ENCODE measurements at regions not wholly inside any gene's neighbourhood (a gene's known extent, or its start where the extent isn't known, plus 50 kb on each side); places are given as distances from the start of the nearest gene placed in this dataset.

DNA sequence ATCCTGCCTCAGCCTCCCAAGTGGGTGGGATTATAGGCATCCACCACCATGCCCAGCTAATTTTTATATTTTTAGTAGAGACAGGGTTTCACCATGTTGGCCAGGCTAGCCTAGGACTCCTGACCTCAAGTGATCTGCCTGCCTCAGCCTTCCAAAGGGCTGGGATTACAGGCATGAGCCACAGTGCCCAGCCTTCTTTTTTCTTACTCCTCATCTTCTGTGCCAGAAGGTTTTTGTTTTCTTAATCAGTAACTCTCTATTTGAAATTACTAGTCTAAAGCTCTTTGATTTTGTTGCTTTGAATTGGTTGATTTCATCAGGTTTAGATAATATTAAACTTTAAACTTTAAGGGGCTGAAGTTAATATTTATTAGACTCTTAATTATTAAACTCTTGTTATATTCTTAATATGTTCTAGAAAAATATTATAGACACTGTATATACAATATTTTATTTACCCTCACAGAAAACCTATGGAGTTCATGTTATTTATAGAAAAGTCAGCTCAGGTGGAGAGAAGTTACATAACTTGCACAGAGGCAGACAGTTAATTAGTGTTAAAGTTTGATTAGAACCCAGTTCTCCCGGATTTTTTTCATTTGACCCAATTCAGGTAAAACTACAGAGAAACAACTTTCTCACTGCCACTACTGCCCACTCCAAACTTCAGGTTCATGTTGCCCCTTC, 177.4 kb upstream of the SGK1 start:
- TF ChIP-seq, protein P1, sequence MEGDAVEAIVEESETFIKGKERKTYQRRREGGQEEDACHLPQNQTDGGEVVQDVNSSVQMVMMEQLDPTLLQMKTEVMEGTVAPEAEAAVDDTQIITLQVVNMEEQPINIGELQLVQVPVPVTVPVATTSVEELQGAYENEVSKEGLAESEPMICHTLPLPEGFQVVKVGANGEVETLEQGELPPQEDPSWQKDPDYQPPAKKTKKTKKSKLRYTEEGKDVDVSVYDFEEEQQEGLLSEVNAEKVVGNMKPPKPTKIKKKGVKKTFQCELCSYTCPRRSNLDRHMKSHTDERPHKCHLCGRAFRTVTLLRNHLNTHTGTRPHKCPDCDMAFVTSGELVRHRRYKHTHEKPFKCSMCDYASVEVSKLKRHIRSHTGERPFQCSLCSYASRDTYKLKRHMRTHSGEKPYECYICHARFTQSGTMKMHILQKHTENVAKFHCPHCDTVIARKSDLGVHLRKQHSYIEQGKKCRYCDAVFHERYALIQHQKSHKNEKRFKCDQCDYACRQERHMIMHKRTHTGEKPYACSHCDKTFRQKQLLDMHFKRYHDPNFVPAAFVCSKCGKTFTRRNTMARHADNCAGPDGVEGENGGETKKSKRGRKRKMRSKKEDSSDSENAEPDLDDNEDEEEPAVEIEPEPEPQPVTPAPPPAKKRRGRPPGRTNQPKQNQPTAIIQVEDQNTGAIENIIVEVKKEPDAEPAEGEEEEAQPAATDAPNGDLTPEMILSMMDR (IDR thresholded peaks at IDR 0.05), result no peak
- no peak for TF ChIP-seq POLR2A (IDR thresholded peaks at IDR 0.05)

All from adrenal gland (tissue), 5 donors.